ENCODE measurements at regions not wholly inside any gene's neighbourhood (a gene's known extent, or its start where the extent isn't known, plus 50 kb on each side); places are given as distances from the start of the nearest gene placed in this dataset.

DNA sequence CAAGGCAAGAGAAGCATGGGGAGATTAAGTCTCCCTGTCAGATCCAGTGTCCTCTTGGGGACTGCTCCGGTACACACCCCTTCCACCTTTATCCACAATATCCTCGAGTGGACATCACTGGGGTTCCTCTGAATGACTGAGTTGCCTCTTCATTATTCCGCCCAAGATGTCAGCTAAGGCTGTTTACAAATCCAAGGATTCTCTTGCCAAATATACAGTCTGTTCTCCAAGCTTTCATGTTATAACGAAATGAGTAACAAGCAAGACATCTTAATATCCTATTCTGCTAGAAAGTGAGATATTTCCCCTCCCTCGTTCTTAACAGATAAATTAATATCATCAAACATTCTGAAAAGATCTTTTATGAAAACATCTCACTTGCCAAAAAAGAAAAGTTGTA, 314.1 kb upstream of the IRX5 start:
- no peak for TF ChIP-seq TAF1 (IDR thresholded peaks at IDR 0.05; ENCODE audit: borderline replicate concordance, insufficient read depth, low read length)
- TF ChIP-seq SIN3A (IDR thresholded peaks at IDR 0.05; ENCODE audit: borderline replicate concordance, insufficient read depth, low read length) = no peak
- TF ChIP-seq REST (IDR thresholded peaks at IDR 0.05; ENCODE audit: insufficient read depth in 1 of 2, low read depth in 2 of 2, low read length in 2 of 2) = no peak
- TF ChIP-seq FOXP2 (optimal IDR thresholded peaks at IDR 0.05; ENCODE audit: borderline replicate concordance, extremely low read depth, extremely low read length, insufficient read depth) = no peak
- TF ChIP-seq POLR2AphosphoS5 (IDR thresholded peaks at IDR 0.05; ENCODE audit: low read depth, low read length) = no peak

GRCh38 chr16:54605536-54606066, 319.0 kb upstream of the IRX3 start:
- TF ChIP-seq REST (IDR thresholded peaks at IDR 0.05; ENCODE audit: insufficient read depth in 1 of 2, low read depth in 2 of 2, low read length in 2 of 2) (no peak), SIN3A (IDR thresholded peaks at IDR 0.05; ENCODE audit: borderline replicate concordance, insufficient read depth, low read length) (no peak), TAF1 (IDR thresholded peaks at IDR 0.05; ENCODE audit: borderline replicate concordance, insufficient read depth, low read length) (no peak), POLR2AphosphoS5 (IDR thresholded peaks at IDR 0.05; ENCODE audit: low read depth, low read length) (no peak), FOXP2 (optimal IDR thresholded peaks at IDR 0.05; ENCODE audit: borderline replicate concordance, extremely low read depth, extremely low read length, insufficient read depth) (no peak)

GRCh38 chr16:54602666-54603065, 316.1 kb upstream of the IRX3 start:
- TF ChIP-seq SIN3A (IDR thresholded peaks at IDR 0.05; ENCODE audit: borderline replicate concordance, insufficient read depth, low read length) = no peak
- no peak for TF ChIP-seq POLR2AphosphoS5 (IDR thresholded peaks at IDR 0.05; ENCODE audit: low read depth, low read length)
- no peak for TF ChIP-seq REST (IDR thresholded peaks at IDR 0.05; ENCODE audit: insufficient read depth in 1 of 2, low read depth in 2 of 2, low read length in 2 of 2)
- no peak for TF ChIP-seq FOXP2 (optimal IDR thresholded peaks at IDR 0.05; ENCODE audit: borderline replicate concordance, extremely low read depth, extremely low read length, insufficient read depth)
- no peak for TF ChIP-seq TAF1 (IDR thresholded peaks at IDR 0.05; ENCODE audit: borderline replicate concordance, insufficient read depth, low read length)

- TF ChIP-seq TAF1 (IDR thresholded peaks at IDR 0.05; ENCODE audit: borderline replicate concordance, insufficient read depth, low read length) = no peak
- TF ChIP-seq SIN3A (IDR thresholded peaks at IDR 0.05; ENCODE audit: borderline replicate concordance, insufficient read depth, low read length) = no peak
- no peak for TF ChIP-seq REST (IDR thresholded peaks at IDR 0.05; ENCODE audit: insufficient read depth in 1 of 2, low read depth in 2 of 2, low read length in 2 of 2)
- no peak for TF ChIP-seq POLR2AphosphoS5 (IDR thresholded peaks at IDR 0.05; ENCODE audit: low read depth, low read length)
- no peak for TF ChIP-seq FOXP2 (optimal IDR thresholded peaks at IDR 0.05; ENCODE audit: borderline replicate concordance, extremely low read depth, extremely low read length, insufficient read depth)
Observed at GRCh38 chr16:54597222-54597621, 310.6 kb upstream of the IRX3 start.

GRCh38 chr16:54595621-54596020, 309.0 kb upstream of the IRX3 start:
- no peak for TF ChIP-seq POLR2AphosphoS5 (IDR thresholded peaks at IDR 0.05; ENCODE audit: low read depth, low read length)
- no peak for TF ChIP-seq TAF1 (IDR thresholded peaks at IDR 0.05; ENCODE audit: borderline replicate concordance, insufficient read depth, low read length)
